ENCODE measurements at regions not wholly inside any gene's neighbourhood (a gene's known extent, or its start where the extent isn't known, plus 50 kb on each side); places are given as distances from the start of the nearest gene placed in this dataset.
"Not testable (repeated sequence)": the region's sequence is repeated elsewhere in the genome, so short reads cannot be mapped to it uniquely, and the experiment has no call there.

DNA sequence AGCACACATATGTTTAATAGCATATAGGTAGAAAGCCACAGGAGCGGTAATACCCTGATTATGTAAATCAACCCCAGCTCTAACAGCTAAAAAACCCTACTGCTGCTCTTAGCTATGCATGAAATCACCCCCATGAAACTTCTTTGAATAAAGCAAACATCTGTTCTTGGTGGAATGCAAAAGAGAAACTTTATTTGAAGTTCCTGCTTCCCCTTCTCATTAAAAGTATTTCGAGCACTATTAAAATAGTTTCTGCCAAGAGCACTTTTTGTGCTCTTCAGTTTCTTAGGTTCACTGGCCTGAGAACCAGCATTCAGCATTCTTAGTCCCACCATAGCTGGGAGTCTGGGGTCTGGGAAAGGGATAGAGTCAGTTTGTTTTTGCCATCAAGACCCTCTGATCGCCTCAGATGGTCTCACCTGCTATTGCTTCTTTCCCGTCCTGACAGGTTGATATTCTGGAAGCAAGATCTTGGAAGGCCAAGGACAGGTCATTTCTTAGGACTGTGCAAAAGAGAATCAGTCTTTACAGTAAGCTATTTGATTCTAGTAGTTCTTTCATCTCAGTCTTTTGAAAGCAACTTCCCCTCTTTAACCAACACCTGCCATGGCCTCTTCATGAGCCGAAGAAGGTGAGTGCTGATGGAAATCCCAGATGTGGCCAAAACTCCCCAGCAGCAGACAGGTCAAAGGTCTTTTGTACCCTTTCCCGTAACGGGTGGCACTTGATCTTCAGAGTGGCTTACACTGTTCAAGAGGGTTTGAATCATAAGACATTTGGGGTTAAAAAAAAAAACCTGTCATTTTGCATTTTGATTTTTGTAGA lies 76.5 kb upstream of the TMEM170B start:
- Mint-ChIP-seq H3K4me1 (ENCODE audit: insufficient read depth, unreplicated experiment) (no peaks in the 10 kb centered on the region), H3K4me3 (ENCODE audit: unreplicated experiment) (no peak overlapping the region), H3K27ac (ENCODE audit: low read depth, unreplicated experiment) (no peak overlapping the region), H3K9me3 (ENCODE audit: unreplicated experiment) (no peaks in the 10 kb centered on the region), H3K36me3 (ENCODE audit: insufficient read depth, unreplicated experiment) (no peaks in the 10 kb centered on the region), H3K27me3 (ENCODE audit: insufficient read depth, unreplicated experiment) (no peaks in the 10 kb centered on the region)
- no peak for DNase-seq (ENCODE audit: unreplicated experiment)
- POLR2A ChIA-PET, result no interaction called here
- intact Hi-C loops (cut with micrococcal nuclease), result no loop called here
- TF ChIP-seq, protein P1, sequence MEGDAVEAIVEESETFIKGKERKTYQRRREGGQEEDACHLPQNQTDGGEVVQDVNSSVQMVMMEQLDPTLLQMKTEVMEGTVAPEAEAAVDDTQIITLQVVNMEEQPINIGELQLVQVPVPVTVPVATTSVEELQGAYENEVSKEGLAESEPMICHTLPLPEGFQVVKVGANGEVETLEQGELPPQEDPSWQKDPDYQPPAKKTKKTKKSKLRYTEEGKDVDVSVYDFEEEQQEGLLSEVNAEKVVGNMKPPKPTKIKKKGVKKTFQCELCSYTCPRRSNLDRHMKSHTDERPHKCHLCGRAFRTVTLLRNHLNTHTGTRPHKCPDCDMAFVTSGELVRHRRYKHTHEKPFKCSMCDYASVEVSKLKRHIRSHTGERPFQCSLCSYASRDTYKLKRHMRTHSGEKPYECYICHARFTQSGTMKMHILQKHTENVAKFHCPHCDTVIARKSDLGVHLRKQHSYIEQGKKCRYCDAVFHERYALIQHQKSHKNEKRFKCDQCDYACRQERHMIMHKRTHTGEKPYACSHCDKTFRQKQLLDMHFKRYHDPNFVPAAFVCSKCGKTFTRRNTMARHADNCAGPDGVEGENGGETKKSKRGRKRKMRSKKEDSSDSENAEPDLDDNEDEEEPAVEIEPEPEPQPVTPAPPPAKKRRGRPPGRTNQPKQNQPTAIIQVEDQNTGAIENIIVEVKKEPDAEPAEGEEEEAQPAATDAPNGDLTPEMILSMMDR (IDR thresholded peaks at IDR 0.05; ENCODE audit: unreplicated experiment), result no peak
- BruUV-seq (replicated peaks), result no TSS peak
- CTCF ChIA-PET, result interaction anchor here (0.7 kb wide), 1 partner anchor 94 kb away, joined by 3 read pairs; no protein-coding TSS in a partner anchor

DNA sequence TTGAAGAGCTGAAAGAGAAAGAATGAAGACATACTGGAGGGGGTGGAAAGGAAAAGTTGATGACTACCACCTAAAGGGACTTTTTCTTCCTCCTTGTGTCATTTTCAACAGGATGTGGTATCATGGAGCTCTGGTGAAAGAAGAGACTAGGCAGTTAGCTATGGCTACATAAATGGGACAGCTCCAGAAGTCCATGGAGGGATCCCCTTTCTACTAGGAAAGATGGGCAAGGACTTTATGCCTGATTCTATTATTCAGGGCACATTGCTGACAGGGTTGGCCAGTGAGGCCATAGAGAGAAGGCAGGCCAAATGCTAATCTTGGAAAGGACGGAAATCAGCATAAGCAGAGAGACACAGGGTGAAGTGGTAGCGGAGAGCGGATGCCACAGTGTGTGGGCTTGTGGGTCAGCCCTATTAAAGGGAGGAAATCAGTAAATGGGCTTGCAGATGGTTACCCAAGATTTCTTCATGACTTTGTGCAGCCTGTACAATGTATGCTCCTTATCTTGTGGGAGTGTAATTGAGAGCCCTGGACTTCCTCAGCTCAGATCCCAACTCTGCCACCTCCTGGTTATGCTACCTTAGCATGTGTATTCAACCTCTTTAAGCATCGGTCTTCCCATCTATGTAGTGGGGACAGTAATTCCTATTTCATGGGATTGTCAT lies 77.4 kb upstream of the TMEM170B start:
- H3K36me3 Mint-ChIP-seq (ENCODE audit: insufficient read depth, unreplicated experiment), result no peaks in the 10 kb centered on the region
- BruUV-seq (replicated peaks), result no TSS peak
- no peak overlapping the region for H3K27ac Mint-ChIP-seq (ENCODE audit: low read depth, unreplicated experiment)
- no peaks in the 10 kb centered on the region for H3K9me3 Mint-ChIP-seq (ENCODE audit: unreplicated experiment)
- H3K4me3 Mint-ChIP-seq (ENCODE audit: unreplicated experiment), result no peak overlapping the region
- no peaks in the 10 kb centered on the region for H3K27me3 Mint-ChIP-seq (ENCODE audit: insufficient read depth, unreplicated experiment)
- peak; percentile 6 for DNase-seq (ENCODE audit: unreplicated experiment)
- TF ChIP-seq, protein P1 (IDR thresholded peaks at IDR 0.05; ENCODE audit: unreplicated experiment), result no peak
- intact Hi-C loops (cut with micrococcal nuclease), result no loop called here
- ChIA-PET CTCF (interaction anchor here (0.7 to 1.2 kb wide), 2 partner anchors 37 to 110 kb away, joined by 3 to 4 read pairs; no protein-coding TSS in a partner anchor), POLR2A (no interaction called here)
- H3K4me1 Mint-ChIP-seq (ENCODE audit: insufficient read depth, unreplicated experiment), result no peaks in the 10 kb centered on the region

DNA sequence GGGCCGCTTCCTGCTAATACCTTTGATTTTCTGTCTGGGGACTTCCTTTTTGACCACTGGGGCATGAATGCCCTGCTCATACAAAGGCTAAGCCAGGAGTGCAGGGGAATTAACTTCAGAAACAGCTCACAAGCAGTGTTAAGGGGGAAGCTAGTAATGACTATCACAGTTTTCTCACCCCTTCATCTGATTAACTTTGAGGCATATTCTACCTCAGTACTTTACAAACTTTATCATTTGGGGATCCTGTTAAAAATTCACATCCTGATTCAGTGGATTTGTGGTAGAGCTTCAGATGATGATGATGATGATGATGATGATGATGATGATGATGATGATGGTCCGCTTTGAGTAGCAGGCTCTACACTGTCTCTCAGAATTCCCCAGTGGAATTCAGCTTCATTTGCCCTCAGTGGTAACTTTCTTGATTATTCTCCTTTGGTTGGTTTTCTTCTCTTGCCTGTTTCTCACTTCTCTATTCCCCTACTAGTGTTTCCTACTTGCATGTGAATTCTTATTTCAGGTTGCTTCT lies 78.4 kb upstream of the TMEM170B start:
- no peaks in the 10 kb centered on the region for H3K36me3 Mint-ChIP-seq (ENCODE audit: insufficient read depth, unreplicated experiment)
- no peaks in the 10 kb centered on the region for H3K9me3 Mint-ChIP-seq (ENCODE audit: unreplicated experiment)
- no peaks in the 10 kb centered on the region for H3K4me1 Mint-ChIP-seq (ENCODE audit: insufficient read depth, unreplicated experiment)
- H3K27me3 Mint-ChIP-seq (ENCODE audit: insufficient read depth, unreplicated experiment), result no peaks in the 10 kb centered on the region
- no peak overlapping the region for H3K4me3 Mint-ChIP-seq (ENCODE audit: unreplicated experiment)
- H3K27ac Mint-ChIP-seq (ENCODE audit: low read depth, unreplicated experiment), result no peak overlapping the region
- TF ChIP-seq, protein P1 (IDR thresholded peaks at IDR 0.05; ENCODE audit: unreplicated experiment), result no peak
- intact Hi-C loops (cut with micrococcal nuclease), result no loop called here
- ChIA-PET CTCF (interaction anchor here (0.7 to 1.2 kb wide), 2 partner anchors 38 to 109 kb away, joined by 3 to 4 read pairs; no protein-coding TSS in a partner anchor), POLR2A (no interaction called here)
- no peak for DNase-seq (ENCODE audit: unreplicated experiment)
- BruUV-seq (replicated peaks), result no TSS peak

DNA sequence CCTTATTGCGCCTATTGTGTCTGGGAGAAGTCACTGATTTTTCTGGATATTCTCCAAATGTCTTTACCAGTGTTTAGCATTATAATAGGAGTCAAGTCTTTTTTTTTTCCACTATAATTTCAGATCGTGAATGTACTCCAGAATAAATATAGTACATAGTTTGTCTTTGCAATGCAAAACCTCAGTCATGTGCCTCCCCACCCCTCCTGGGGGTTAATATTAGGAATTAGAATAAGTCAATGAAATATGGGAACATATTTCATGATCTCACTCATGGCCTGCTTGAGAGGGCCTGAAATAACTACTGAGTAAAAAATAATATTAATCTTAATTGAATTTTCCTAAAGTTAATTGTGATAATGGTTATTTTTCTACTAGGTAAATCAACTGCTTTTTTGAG lies 79.0 kb upstream of the TMEM170B start:
- CTCF ChIA-PET, result no interaction called here
- H3K4me3 Mint-ChIP-seq (ENCODE audit: unreplicated experiment), result no peak overlapping the region
- BruUV-seq (replicated peaks), result no TSS peak
- no peaks in the 10 kb centered on the region for H3K27me3 Mint-ChIP-seq (ENCODE audit: insufficient read depth, unreplicated experiment)
- H3K4me1 Mint-ChIP-seq (ENCODE audit: insufficient read depth, unreplicated experiment), result no peaks in the 10 kb centered on the region
- POLR2A ChIA-PET, result no interaction called here
- no peaks in the 10 kb centered on the region for H3K9me3 Mint-ChIP-seq (ENCODE audit: unreplicated experiment)
- no peaks in the 10 kb centered on the region for H3K36me3 Mint-ChIP-seq (ENCODE audit: insufficient read depth, unreplicated experiment)
- H3K27ac Mint-ChIP-seq (ENCODE audit: low read depth, unreplicated experiment), result no peak overlapping the region
- no peak for DNase-seq (ENCODE audit: unreplicated experiment)
- intact Hi-C loops (cut with micrococcal nuclease), result no loop called here
- TF ChIP-seq, protein P1 (IDR thresholded peaks at IDR 0.05; ENCODE audit: unreplicated experiment), result no peak

DNA sequence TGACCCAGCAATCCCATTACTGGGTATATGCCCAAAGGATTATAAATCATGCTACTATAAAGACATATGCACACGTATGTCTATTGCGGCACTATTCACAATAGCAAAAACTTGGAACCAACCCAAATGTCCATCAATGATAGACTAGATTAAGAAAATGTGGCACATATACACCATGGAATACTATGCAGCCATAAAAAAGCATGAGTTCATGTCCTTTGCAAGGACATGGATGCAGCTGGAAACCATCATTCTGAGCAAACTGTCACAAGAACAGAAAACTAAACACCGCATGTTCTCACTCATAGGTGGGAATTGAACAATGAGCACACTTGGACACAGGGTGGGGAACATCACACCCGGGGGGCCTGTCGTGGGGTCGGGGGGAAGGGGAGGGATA lies 80.1 kb upstream of the TMEM170B start:
- POLR2A ChIA-PET; H3K4me1 Mint-ChIP-seq (ENCODE audit: insufficient read depth, unreplicated experiment); H3K27me3 Mint-ChIP-seq (ENCODE audit: insufficient read depth, unreplicated experiment); CTCF ChIA-PET; H3K4me3 Mint-ChIP-seq (ENCODE audit: unreplicated experiment); BruUV-seq (replicated peaks); DNase-seq (ENCODE audit: unreplicated experiment); H3K9me3 Mint-ChIP-seq (ENCODE audit: unreplicated experiment); intact Hi-C loops (cut with micrococcal nuclease); H3K36me3 Mint-ChIP-seq (ENCODE audit: insufficient read depth, unreplicated experiment); H3K27ac Mint-ChIP-seq (ENCODE audit: low read depth, unreplicated experiment): not testable (repeated sequence)

DNA sequence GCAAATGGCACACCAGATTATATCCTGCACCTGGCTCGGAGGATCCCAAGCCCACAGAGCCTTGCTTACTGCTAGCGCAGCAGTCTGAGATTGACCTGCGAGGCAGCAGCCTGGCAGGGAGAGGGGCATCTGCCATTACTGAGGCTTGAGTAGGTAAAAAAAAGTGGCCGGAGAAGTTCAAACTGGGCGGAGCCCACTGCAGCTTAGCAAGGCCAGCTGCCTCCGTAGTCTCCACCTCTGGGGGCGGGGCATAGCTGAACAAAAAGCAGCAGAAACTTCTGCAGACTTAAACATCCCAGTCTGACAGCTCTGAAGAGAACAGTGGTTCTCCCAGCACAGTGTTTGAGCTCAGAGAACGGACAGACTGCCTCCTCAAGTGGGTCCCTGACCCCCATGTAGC lies 85.4 kb upstream of the TMEM170B start:
- CTCF ChIA-PET; H3K4me3 Mint-ChIP-seq (ENCODE audit: unreplicated experiment); BruUV-seq (replicated peaks); H3K27me3 Mint-ChIP-seq (ENCODE audit: insufficient read depth, unreplicated experiment); H3K4me1 Mint-ChIP-seq (ENCODE audit: insufficient read depth, unreplicated experiment); DNase-seq (ENCODE audit: unreplicated experiment); H3K9me3 Mint-ChIP-seq (ENCODE audit: unreplicated experiment); intact Hi-C loops (cut with micrococcal nuclease); H3K36me3 Mint-ChIP-seq (ENCODE audit: insufficient read depth, unreplicated experiment); H3K27ac Mint-ChIP-seq (ENCODE audit: low read depth, unreplicated experiment): not testable (repeated sequence)
- POLR2A ChIA-PET, result interaction anchor here (0.9 kb wide), 1 partner anchor 121 kb away, joined by 4 read pairs; no protein-coding TSS in a partner anchor
